Activated T-cell treated with anti-CD3 and anti-CD28 coated beads, Interleukin-2, amount 50 U/mL, for 24 hours (primary cell): ENCODE measurements at regions not wholly inside any gene's neighbourhood (a gene's known extent, or its start where the extent isn't known, plus 50 kb on each side); places are given as distances from the start of the nearest gene placed in this dataset.
"Not testable (repeated sequence)": the region's sequence is repeated elsewhere in the genome, so short reads cannot be mapped to it uniquely, and the experiment has no call there.

Source experiments
- DNase-seq: peaks from one replicate; pipeline ENCODE4 v3.0.0-alpha.2; 2020
- H3K27ac Mint-ChIP-seq: 2 replicates; pipeline ENCODE4 v1.8.0; 2020; ENCODE audit warnings: mild to moderate bottlenecking, mixed read lengths
- H3K27me3 Mint-ChIP-seq: 2 replicates; pipeline ENCODE4 v1.8.0; 2020; ENCODE audit warnings: mixed read lengths
- H3K36me3 Mint-ChIP-seq: 2 replicates; pipeline ENCODE4 v1.8.0; 2020; ENCODE audit warnings: low read depth, mixed read lengths
- H3K4me1 Mint-ChIP-seq: 2 replicates; pipeline ENCODE4 v1.8.0; 2020; ENCODE audit warnings: low read depth, mixed read lengths
- H3K4me3 Mint-ChIP-seq: 2 replicates; pipeline ENCODE4 v1.8.0; 2020; ENCODE audit warnings: mild to moderate bottlenecking, moderate library complexity, mixed read lengths
- H3K9me3 Mint-ChIP-seq: 2 replicates; pipeline ENCODE4 v1.8.0; 2020; ENCODE audit warnings: mixed read lengths

GRCh38 chr13:59364641-59365085 is 799.1 kb downstream of the DIAPH3 start:
- Mint-ChIP-seq H3K36me3 (no peaks in the 10 kb centered on the region), H3K27ac (no peak overlapping the region), H3K27me3 (no peaks in the 10 kb centered on the region), H3K4me1 (peaks cover 7% of the 10 kb centered on the region), H3K9me3 (no peaks in the 10 kb centered on the region), H3K4me3 (no peak overlapping the region)
- no peak for DNase-seq

- Mint-ChIP-seq H3K27me3 (peaks cover 8% of the 10 kb centered on the region), H3K4me1 (no peaks in the 10 kb centered on the region), H3K27ac (no peak overlapping the region), H3K4me3 (no peak overlapping the region), H3K9me3 (no peaks in the 10 kb centered on the region), H3K36me3 (no peaks in the 10 kb centered on the region)
- DNase-seq = no peak
Measured at GRCh38 chr13:59367467-59367866, 796.3 kb downstream of the DIAPH3 start.

DNA sequence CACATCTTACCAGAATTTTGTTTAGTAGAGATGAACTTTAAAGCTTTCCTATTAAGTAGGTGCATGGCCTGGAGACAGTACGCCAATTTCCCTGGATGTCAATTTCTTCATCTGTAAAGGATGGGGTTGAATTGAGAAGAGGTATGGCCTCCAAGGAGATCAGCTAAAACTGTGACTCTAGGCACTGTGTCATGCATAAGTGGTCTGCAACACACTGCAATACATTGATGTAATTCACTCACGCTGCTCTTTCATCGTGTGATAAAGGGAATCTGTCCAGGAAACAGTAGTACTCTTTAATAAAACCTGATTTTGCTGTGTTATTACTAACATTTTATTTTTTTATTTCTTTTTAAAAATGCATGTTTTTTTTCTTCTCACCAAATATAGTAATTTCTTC is 795.8 kb downstream of the DIAPH3 start:
- no peak overlapping the region for H3K27ac Mint-ChIP-seq
- H3K36me3 Mint-ChIP-seq = no peaks in the 10 kb centered on the region
- H3K9me3 Mint-ChIP-seq = no peaks in the 10 kb centered on the region
- peaks cover 8% of the 10 kb centered on the region for H3K27me3 Mint-ChIP-seq
- H3K4me3 Mint-ChIP-seq = no peak overlapping the region
- DNase-seq = no peak
- no peaks in the 10 kb centered on the region for H3K4me1 Mint-ChIP-seq

DNA sequence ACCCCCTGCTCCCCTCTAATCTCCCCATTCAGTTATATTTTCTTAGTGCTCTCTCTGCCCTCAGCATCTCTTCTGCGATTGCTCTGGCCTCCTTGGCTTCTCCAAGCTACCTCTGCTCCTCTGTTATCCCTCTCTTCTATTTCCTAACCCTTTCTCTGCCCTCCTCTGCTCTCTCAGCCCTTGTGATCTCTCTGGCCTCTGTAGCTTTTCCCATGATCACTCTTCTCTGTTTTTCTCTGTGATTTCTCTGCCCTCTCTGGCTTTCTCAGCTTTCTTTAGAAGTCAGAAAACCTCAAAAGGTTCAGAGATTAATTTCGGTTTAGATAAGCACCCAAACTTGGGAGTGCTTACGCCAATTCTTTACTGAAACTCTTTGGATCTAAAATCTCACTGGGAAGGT is 795.0 kb downstream of the DIAPH3 start:
- Mint-ChIP-seq H3K27me3 (peaks cover 8% of the 10 kb centered on the region), H3K36me3 (no peaks in the 10 kb centered on the region), H3K9me3 (no peaks in the 10 kb centered on the region), H3K4me3 (no peak overlapping the region), H3K4me1 (no peaks in the 10 kb centered on the region), H3K27ac (no peak overlapping the region)
- no peak for DNase-seq

- H3K9me3 Mint-ChIP-seq = no peaks in the 10 kb centered on the region
- H3K4me1 Mint-ChIP-seq = no peaks in the 10 kb centered on the region
- H3K27me3 Mint-ChIP-seq = peaks cover 19% of the 10 kb centered on the region
- H3K27ac Mint-ChIP-seq = no peak overlapping the region
- H3K4me3 Mint-ChIP-seq = no peak overlapping the region
- no peak for DNase-seq
- H3K36me3 Mint-ChIP-seq = no peaks in the 10 kb centered on the region
Measured at GRCh38 chr13:59371229-59371628, 792.5 kb downstream of the DIAPH3 start.

DNA sequence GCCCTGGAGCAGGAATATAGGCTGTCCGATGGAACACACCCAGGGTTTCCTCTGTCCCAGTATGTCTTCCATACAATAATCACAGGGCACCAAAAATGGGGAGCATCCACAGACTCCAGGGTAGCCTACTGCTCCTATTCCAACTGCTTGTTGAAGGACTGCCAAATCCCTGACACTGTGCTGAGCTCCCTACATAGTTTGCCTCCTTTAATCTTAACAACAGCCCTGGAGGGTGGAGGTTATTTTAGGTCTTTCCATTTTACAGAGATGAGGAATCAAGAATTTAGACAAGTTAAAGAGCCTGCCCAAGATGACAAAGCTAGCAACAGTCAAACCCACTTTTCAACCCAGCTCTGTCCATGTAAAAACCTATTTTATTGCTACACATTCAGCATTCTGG is 790.4 kb downstream of the DIAPH3 start:
- Mint-ChIP-seq H3K27me3 (peaks cover 24% of the 10 kb centered on the region), H3K4me1 (no peaks in the 10 kb centered on the region), H3K9me3 (no peaks in the 10 kb centered on the region), H3K4me3 (no peak overlapping the region), H3K27ac (no peak overlapping the region), H3K36me3 (no peaks in the 10 kb centered on the region)
- no peak for DNase-seq

DNA sequence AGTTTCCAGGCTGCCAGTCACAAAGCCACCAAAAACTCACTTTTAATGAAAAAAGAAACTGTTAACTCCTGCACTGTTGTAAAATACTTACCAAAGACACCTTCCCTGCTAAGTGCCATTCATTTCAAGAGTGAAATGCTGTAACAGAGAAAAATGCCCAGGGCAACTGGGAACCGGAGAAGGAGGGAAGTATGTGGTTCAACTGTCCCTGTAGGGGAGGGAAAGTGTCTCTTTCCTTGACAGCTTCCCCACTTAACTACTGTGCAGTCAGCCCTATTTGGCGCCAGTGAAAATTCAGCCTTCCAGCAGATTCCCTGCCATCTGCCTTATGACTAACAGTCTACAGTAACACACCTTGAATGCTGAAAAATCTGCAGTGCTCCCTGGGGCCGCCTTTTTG is 789.0 kb downstream of the DIAPH3 start:
- H3K36me3 Mint-ChIP-seq = no peaks in the 10 kb centered on the region
- peaks cover 26% of the 10 kb centered on the region for H3K27me3 Mint-ChIP-seq
- peaks cover under 1% of the 10 kb centered on the region for H3K9me3 Mint-ChIP-seq
- H3K4me1 Mint-ChIP-seq = no peaks in the 10 kb centered on the region
- DNase-seq = no peak
- H3K4me3 Mint-ChIP-seq = no peak overlapping the region
- no peak overlapping the region for H3K27ac Mint-ChIP-seq

GRCh38 chr13:59384154-59384553 is 779.6 kb downstream of the DIAPH3 start:
- Mint-ChIP-seq H3K36me3 (no peaks in the 10 kb centered on the region), H3K27me3 (peaks cover 17% of the 10 kb centered on the region), H3K4me3 (no peak overlapping the region), H3K9me3 (peaks cover 10% of the 10 kb centered on the region), H3K27ac (no peak overlapping the region), H3K4me1 (peaks cover 1% of the 10 kb centered on the region)
- no peak for DNase-seq

DNA sequence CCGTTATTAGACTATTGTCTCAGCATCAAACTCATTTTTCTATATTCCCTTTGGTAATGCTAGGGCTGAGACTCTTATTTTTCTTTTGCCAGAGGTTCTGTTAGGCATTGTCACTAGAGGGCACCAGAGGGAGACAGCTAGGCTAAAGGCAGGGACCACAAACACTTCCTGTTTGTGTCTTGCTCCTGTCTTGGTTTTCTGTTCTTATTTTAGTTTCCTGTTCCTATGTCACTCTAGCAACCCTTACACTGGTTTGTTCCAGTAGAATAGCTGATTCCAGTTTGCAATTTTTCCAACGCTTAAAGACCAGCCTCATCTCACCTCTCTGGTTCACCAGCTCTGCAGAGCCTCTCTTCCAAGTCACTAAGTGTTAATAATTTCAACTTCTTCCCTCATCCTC is 772.0 kb downstream of the DIAPH3 start:
- Mint-ChIP-seq H3K27ac (no peak overlapping the region), H3K4me1 (no peaks in the 10 kb centered on the region), H3K27me3 (peaks cover 4% of the 10 kb centered on the region), H3K4me3 (no peak overlapping the region), H3K36me3 (no peaks in the 10 kb centered on the region), H3K9me3 (no peaks in the 10 kb centered on the region)
- no peak for DNase-seq

- H3K27me3 Mint-ChIP-seq = peaks cover 4% of the 10 kb centered on the region
- DNase-seq = no peak
- H3K9me3 Mint-ChIP-seq = no peaks in the 10 kb centered on the region
- H3K36me3 Mint-ChIP-seq = no peaks in the 10 kb centered on the region
- H3K4me1 Mint-ChIP-seq = no peaks in the 10 kb centered on the region
- no peak overlapping the region for H3K4me3 Mint-ChIP-seq
- H3K27ac Mint-ChIP-seq = no peak overlapping the region
Measured at GRCh38 chr13:59392328-59392727, 771.4 kb downstream of the DIAPH3 start.

DNA sequence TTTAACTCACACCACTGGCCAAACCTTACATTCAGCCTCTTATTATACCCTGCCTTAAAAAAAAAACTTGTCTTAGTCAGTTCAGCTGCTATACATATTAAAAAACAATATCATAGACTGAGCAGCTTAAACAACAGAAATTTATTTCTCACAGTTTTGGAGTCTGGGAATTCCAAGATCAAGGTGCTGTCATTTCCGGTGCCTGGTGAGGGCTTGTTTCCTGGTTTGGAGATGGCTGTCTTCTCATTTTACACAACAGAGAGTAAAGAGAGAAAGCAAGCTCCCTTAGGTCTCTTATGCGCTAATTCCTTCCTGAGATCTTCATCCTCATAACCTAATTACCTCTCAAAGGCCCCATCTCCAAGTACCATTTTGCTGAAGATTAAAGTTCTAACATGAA is 769.2 kb downstream of the DIAPH3 start:
- Mint-ChIP-seq H3K4me3 (no peak overlapping the region), H3K27me3 (peaks cover 7% of the 10 kb centered on the region), H3K36me3 (no peaks in the 10 kb centered on the region), H3K9me3 (no peaks in the 10 kb centered on the region), H3K27ac (no peak overlapping the region), H3K4me1 (no peaks in the 10 kb centered on the region)
- no peak for DNase-seq

DNA sequence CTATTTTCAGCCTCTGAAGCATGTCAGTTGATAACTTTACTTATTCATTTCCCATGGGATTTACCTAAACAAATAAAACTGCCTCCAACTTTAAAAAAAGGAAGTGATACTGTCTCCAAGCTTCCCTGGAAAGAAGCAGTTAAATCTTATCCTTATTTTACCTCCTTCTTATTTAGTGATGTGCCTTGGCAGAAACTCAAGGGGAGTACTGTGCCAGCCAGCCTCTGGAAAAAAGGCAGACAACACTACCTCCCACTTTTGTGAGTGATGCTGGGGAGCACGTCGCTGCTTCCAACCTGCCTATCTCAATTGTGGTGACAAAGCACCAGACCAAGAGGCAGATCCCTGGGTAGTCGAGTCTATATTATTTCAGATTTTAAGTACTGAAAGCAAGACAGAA is 765.6 kb downstream of the DIAPH3 start:
- H3K4me3 Mint-ChIP-seq = no peak overlapping the region
- H3K9me3 Mint-ChIP-seq = peaks cover 3% of the 10 kb centered on the region

GRCh38 chr13:59398661-59399060 is 765.1 kb downstream of the DIAPH3 start:
- Mint-ChIP-seq H3K27ac (no peak overlapping the region), H3K4me3 (no peak overlapping the region), H3K27me3 (peaks cover 7% of the 10 kb centered on the region), H3K4me1 (no peaks in the 10 kb centered on the region), H3K36me3 (no peaks in the 10 kb centered on the region), H3K9me3 (peaks cover 7% of the 10 kb centered on the region)
- no peak for DNase-seq

More for the DNA sequence above, 765.6 kb downstream of the DIAPH3 start:
- no peak for DNase-seq
- no peaks in the 10 kb centered on the region for H3K4me1 Mint-ChIP-seq
- no peaks in the 10 kb centered on the region for H3K36me3 Mint-ChIP-seq
- peaks cover 7% of the 10 kb centered on the region for H3K27me3 Mint-ChIP-seq
- H3K27ac Mint-ChIP-seq = no peak overlapping the region

DNA sequence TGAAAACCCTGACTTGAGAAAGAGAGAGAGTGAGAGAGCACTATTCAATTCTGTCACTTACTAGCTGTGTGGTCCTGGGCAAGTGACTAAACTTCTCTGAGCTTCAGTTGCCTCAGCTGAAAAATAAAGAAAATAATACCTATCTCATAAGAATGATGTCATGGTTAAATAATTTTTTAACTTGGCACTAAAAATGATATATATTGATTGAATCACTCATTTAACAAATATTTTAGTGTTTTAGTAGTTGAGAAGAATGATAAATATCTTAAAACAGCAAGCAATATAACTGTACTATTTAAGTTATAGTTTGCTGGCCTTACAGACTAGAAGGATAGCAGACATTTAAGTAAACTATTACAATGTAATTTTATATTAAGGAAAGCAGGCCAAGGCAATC is 764.2 kb downstream of the DIAPH3 start:
- H3K36me3 Mint-ChIP-seq = no peaks in the 10 kb centered on the region
- no peaks in the 10 kb centered on the region for H3K4me1 Mint-ChIP-seq
- no peak for DNase-seq
- no peak overlapping the region for H3K27ac Mint-ChIP-seq
- peaks cover 7% of the 10 kb centered on the region for H3K27me3 Mint-ChIP-seq
- H3K4me3 Mint-ChIP-seq = no peak overlapping the region
- peaks cover 7% of the 10 kb centered on the region for H3K9me3 Mint-ChIP-seq

DNA sequence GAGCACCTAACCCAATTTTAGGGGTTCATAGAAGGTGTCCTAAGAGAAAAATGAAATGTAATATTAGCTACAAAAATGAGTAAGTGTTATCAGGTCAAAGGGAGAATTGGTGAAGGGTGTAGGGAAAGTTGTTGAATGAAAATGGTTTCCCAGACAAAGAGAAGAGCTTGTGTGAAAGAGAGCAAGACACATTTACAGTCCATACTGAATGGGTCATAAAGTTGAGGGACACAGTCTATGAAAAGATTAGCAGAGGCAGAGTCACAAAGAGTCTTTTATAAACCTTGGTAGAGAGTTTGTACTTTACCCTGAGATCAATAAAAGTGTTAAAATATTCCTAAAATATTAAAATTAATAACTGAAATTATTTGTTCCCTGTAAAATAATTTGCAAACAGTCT is 759.4 kb downstream of the DIAPH3 start:
- Mint-ChIP-seq H3K4me3 (no peak overlapping the region), H3K9me3 (peaks cover 30% of the 10 kb centered on the region), H3K27me3 (no peaks in the 10 kb centered on the region), H3K36me3 (no peaks in the 10 kb centered on the region), H3K4me1 (no peaks in the 10 kb centered on the region), H3K27ac (no peak overlapping the region)
- no peak for DNase-seq

- not testable (repeated sequence) for H3K27me3 Mint-ChIP-seq, H3K4me3 Mint-ChIP-seq, H3K27ac Mint-ChIP-seq, H3K4me1 Mint-ChIP-seq, H3K36me3 Mint-ChIP-seq, DNase-seq
- H3K9me3 Mint-ChIP-seq = peaks cover 30% of the 10 kb centered on the region
Measured at GRCh38 chr13:59407251-59407650, 756.5 kb downstream of the DIAPH3 start.
